ENCODE measurements at regions not wholly inside any gene's neighbourhood (a gene's known extent, or its start where the extent isn't known, plus 50 kb on each side); places are given as distances from the start of the nearest gene placed in this dataset.

DNA sequence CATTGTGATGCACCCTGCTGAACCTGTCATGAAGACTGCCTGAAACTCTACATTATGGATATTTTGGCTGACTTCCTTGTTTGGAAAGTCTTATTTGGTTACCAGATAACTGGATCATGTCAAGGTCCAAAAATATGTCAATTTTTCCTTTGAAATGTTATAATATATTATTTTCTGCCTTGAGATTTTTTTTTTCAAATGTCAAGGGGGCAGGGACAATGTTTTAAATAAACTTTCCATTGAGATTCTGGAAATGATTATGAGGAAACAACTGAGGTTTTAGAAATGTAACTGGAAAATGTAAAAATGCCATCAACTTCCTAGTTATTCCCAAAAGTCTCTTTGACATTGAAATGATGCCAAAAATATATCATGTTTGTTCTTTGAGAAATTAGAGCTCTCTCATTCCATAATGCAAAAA lies 117.0 kb downstream of the RFC3 start:
- TF ChIP-seq, protein P1, sequence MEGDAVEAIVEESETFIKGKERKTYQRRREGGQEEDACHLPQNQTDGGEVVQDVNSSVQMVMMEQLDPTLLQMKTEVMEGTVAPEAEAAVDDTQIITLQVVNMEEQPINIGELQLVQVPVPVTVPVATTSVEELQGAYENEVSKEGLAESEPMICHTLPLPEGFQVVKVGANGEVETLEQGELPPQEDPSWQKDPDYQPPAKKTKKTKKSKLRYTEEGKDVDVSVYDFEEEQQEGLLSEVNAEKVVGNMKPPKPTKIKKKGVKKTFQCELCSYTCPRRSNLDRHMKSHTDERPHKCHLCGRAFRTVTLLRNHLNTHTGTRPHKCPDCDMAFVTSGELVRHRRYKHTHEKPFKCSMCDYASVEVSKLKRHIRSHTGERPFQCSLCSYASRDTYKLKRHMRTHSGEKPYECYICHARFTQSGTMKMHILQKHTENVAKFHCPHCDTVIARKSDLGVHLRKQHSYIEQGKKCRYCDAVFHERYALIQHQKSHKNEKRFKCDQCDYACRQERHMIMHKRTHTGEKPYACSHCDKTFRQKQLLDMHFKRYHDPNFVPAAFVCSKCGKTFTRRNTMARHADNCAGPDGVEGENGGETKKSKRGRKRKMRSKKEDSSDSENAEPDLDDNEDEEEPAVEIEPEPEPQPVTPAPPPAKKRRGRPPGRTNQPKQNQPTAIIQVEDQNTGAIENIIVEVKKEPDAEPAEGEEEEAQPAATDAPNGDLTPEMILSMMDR (IDR thresholded peaks at IDR 0.05), result no peak
- no peak for TF ChIP-seq POLR2A (IDR thresholded peaks at IDR 0.05)

Measured in heart left ventricle (tissue), 13 donors.